RKO (cell line): ENCODE measurements at regions not wholly inside any gene's neighbourhood (a gene's known extent, or its start where the extent isn't known, plus 50 kb on each side); places are given as distances from the start of the nearest gene placed in this dataset.

ENCODE experiments used
- DNase-seq: peaks from one replicate; pipeline ENCODE4 v3.0.0-alpha.2; 2016; ENCODE audit warnings: low spot score

GRCh38 chr2:41955316-41956043 lies 92.3 kb upstream of the PKDCC start:
- DNase-seq, result no peak

- no peak for DNase-seq
Observed at GRCh38 chr2:41957431-41957830, 90.4 kb upstream of the PKDCC start.

GRCh38 chr2:41958251-41958650 lies 89.6 kb upstream of the PKDCC start:
- DNase-seq, result no peak

- no peak for DNase-seq
Observed at GRCh38 chr2:41958775-41959174, 89.0 kb upstream of the PKDCC start.

- DNase-seq, result no peak
Observed at GRCh38 chr2:41959760-41960159, 88.1 kb upstream of the PKDCC start.

GRCh38 chr2:41962922-41963622 lies 84.7 kb upstream of the PKDCC start:
- no peak for DNase-seq

- DNase-seq, result no peak
Observed at GRCh38 chr2:41963661-41964525, 83.9 kb upstream of the PKDCC start.

GRCh38 chr2:41965173-41965908 lies 82.5 kb upstream of the PKDCC start:
- no peak for DNase-seq

GRCh38 chr2:41965909-41966295 lies 81.9 kb upstream of the PKDCC start:
- no peak for DNase-seq

GRCh38 chr2:41966431-41966893 lies 81.4 kb upstream of the PKDCC start:
- DNase-seq, result peak; percentile 63

- no peak for DNase-seq
Observed at GRCh38 chr2:41966920-41967319, 80.9 kb upstream of the PKDCC start.

GRCh38 chr2:41967476-41968181 lies 80.2 kb upstream of the PKDCC start:
- no peak for DNase-seq

- DNase-seq, result no peak
Observed at GRCh38 chr2:41968182-41968578, 79.6 kb upstream of the PKDCC start.

- no peak for DNase-seq
Observed at GRCh38 chr2:41970988-41971660, 76.7 kb upstream of the PKDCC start.

- DNase-seq, result no peak
Observed at GRCh38 chr2:41972179-41972578, 75.6 kb upstream of the PKDCC start.

- DNase-seq, result no peak
Observed at GRCh38 chr2:41972819-41973218, 75.0 kb upstream of the PKDCC start.

GRCh38 chr2:41973871-41974270 lies 74.0 kb upstream of the PKDCC start:
- DNase-seq, result no peak

GRCh38 chr2:41981417-41981816 lies 66.4 kb upstream of the PKDCC start:
- DNase-seq, result no peak

GRCh38 chr2:41985573-41986095 lies 62.2 kb upstream of the PKDCC start:
- no peak for DNase-seq

- DNase-seq, result no peak
Observed at GRCh38 chr2:41989501-41990180, 58.2 kb upstream of the PKDCC start.
